HEK293 (cell line): ENCODE measurements at regions not wholly inside any gene's neighbourhood (a gene's known extent, or its start where the extent isn't known, plus 50 kb on each side); places are given as distances from the start of the nearest gene placed in this dataset.

Experiments
- CTCF ChIA-PET: fragments of 350-600 bp; formaldehyde crosslinking; extraction: SDS; loops from one replicate; lab custom pipeline; 2021; ENCODE audit warnings: antibody characterized with exemption; lab: Yijun Ruan, JAX
- POLR2A ChIA-PET: fragments of 300-600 bp; formaldehyde crosslinking; extraction: SDS; loops from one replicate; lab custom pipeline; 2020; ENCODE audit warnings: antibody characterized with exemption, inconsistent platforms; lab: Yijun Ruan, JAX
- H3K27ac ChIP-seq: fragments of 200-500 bp; sonication (Bioruptor generic); 2 replicates; pipeline ENCODE4 v1.5.1; 2014; ENCODE audit warnings: low read depth, low read length, control low read depth, inconsistent platforms; ENCODE audit errors: extremely low read depth
- H3K36me3 ChIP-seq, 2 experiments: fragments of 200-500 bp in 1 of 2; sonication (Bioruptor generic) in 1 of 2; 1 replicate in 1 of 2; 2 replicates in 1 of 2; pipeline ENCODE4 v1.5.1; 2014 to 2017; ENCODE audit warnings: inconsistent platforms in 2 of 2, low read length in 2 of 2; ENCODE audit not compliant: control insufficient read depth in 2 of 2, insufficient read depth in 1 of 2
- H3K4me1 ChIP-seq: fragments of 200-500 bp; sonication (Bioruptor generic); 2 replicates; pipeline ENCODE4 v1.5.1; 2014; ENCODE audit warnings: mild to moderate bottlenecking, low read length, inconsistent platforms; ENCODE audit not compliant: control insufficient read depth, insufficient read depth
- H3K4me3 ChIP-seq: 2 replicates; pipeline ENCODE4 v1.5.1; 2011; ENCODE audit warnings: low read depth, mild to moderate bottlenecking, control low read depth, low read length, moderate library complexity
- H3K9me3 ChIP-seq: fragments of 200-500 bp; sonication (Bioruptor generic); 2 replicates; pipeline ENCODE4 v1.5.1; 2014; ENCODE audit warnings: low read depth, low read length, inconsistent platforms; ENCODE audit not compliant: control insufficient read depth, insufficient read depth
- FEZF1 ChIP-seq: fragments of 450-650 bp; formaldehyde crosslinking; IDR thresholded peaks from 2 replicates; pipeline ENCODE4 v1.5.1; 2016; ENCODE audit warnings: missing biosample characterization, missing genetic modification characterization
- HOXA7 ChIP-seq: sonication (generic); formaldehyde crosslinking; IDR thresholded peaks from 2 replicates; pipeline ENCODE4 v1.8.1; 2022; ENCODE audit warnings: missing genetic modification reagents, borderline replicate concordance
- KLF1 ChIP-seq: fragments of 450-650 bp; formaldehyde crosslinking; IDR thresholded peaks from 2 replicates; pipeline ENCODE4 v1.5.1; 2016; ENCODE audit warnings: missing biosample characterization, missing genetic modification characterization
- OVOL3 ChIP-seq: fragments of 450-650 bp; formaldehyde crosslinking; IDR thresholded peaks from 2 replicates; pipeline ENCODE4 v1.5.1; 2016; ENCODE audit warnings: missing biosample characterization, missing genetic modification characterization
- PRDM4 ChIP-seq: fragments of 450-650 bp; formaldehyde crosslinking; IDR thresholded peaks from 2 replicates; pipeline ENCODE4 v1.5.1; 2017; ENCODE audit warnings: missing biosample characterization, missing genetic modification characterization
- SCRT1 ChIP-seq: fragments of 450-650 bp; formaldehyde crosslinking; IDR thresholded peaks from 2 replicates; pipeline ENCODE4 v1.5.1; 2016; ENCODE audit warnings: missing biosample characterization, missing genetic modification characterization, borderline replicate concordance
- SCRT2 ChIP-seq: fragments of 450-650 bp; formaldehyde crosslinking; IDR thresholded peaks from 2 replicates; pipeline ENCODE4 v1.5.1; 2016; ENCODE audit warnings: missing biosample characterization, missing genetic modification characterization
- SP2 ChIP-seq: fragments of 450-650 bp; formaldehyde crosslinking; IDR thresholded peaks from 2 replicates; pipeline ENCODE4 v1.5.1; 2016; ENCODE audit warnings: missing biosample characterization, missing genetic modification characterization
- SP7 ChIP-seq: fragments of 450-650 bp; formaldehyde crosslinking; IDR thresholded peaks from 2 replicates; pipeline ENCODE4 v1.5.1; 2016; ENCODE audit warnings: missing biosample characterization, missing genetic modification characterization
- ZBTB44 ChIP-seq: fragments of 450-650 bp; IDR thresholded peaks from 2 replicates; pipeline ENCODE4 v1.5.1; 2018; ENCODE audit warnings: missing biosample characterization, mild to moderate bottlenecking, missing genetic modification characterization
- ZFP41 ChIP-seq: fragments of 450-650 bp; formaldehyde crosslinking; IDR thresholded peaks from 2 replicates; pipeline ENCODE4 v1.5.1; 2016; ENCODE audit warnings: missing biosample characterization, missing genetic modification characterization, borderline replicate concordance
- ZNF133 ChIP-seq: fragments of 450-650 bp; formaldehyde crosslinking; IDR thresholded peaks from 2 replicates; pipeline ENCODE4 v1.5.1; 2016; ENCODE audit warnings: missing biosample characterization, missing genetic modification characterization
- ZNF138 ChIP-seq: fragments of 450-650 bp; formaldehyde crosslinking; IDR thresholded peaks from 2 replicates; pipeline ENCODE4 v1.5.1; 2016; ENCODE audit warnings: missing biosample characterization, missing genetic modification characterization, borderline replicate concordance
- ZNF146 ChIP-seq: fragments of 450-650 bp; formaldehyde crosslinking; IDR thresholded peaks from 2 replicates; pipeline ENCODE4 v1.5.1; 2016; ENCODE audit warnings: missing biosample characterization, missing genetic modification characterization
- ZNF341 ChIP-seq: fragments of 450-650 bp; formaldehyde crosslinking; IDR thresholded peaks from 2 replicates; pipeline ENCODE4; 2016; ENCODE audit warnings: low read depth, missing biosample characterization, missing genetic modification characterization
- ZNF391 ChIP-seq: fragments of 450-650 bp; formaldehyde crosslinking; IDR thresholded peaks from 2 replicates; pipeline ENCODE4 v1.5.1; 2016; ENCODE audit warnings: low read depth, missing biosample characterization, missing genetic modification characterization, borderline replicate concordance
- ZNF426 ChIP-seq: fragments of 450-650 bp; formaldehyde crosslinking; IDR thresholded peaks from 2 replicates; pipeline ENCODE4 v1.5.1; 2017; ENCODE audit warnings: missing biosample characterization, missing genetic modification characterization, mild to moderate bottlenecking, inconsistent platforms, moderate library complexity
- ZNF521 ChIP-seq: fragments of 450-650 bp; formaldehyde crosslinking; IDR thresholded peaks from 2 replicates; pipeline ENCODE4 v1.5.1; 2017; ENCODE audit warnings: missing biosample characterization, mild to moderate bottlenecking, missing genetic modification characterization
- ZNF660 ChIP-seq: fragments of 450-650 bp; IDR thresholded peaks from 2 replicates; pipeline ENCODE4 v1.5.1; 2018; ENCODE audit warnings: missing biosample characterization, mild to moderate bottlenecking, missing genetic modification characterization
- ZNF677 ChIP-seq: fragments of 450-650 bp; IDR thresholded peaks from 2 replicates; pipeline ENCODE4 v1.5.0; 2018; ENCODE audit warnings: missing biosample characterization, mild to moderate bottlenecking, missing genetic modification characterization, moderate library complexity
- TF ChIP-seq, protein P1 (sequence below): fragments of 450-650 bp; formaldehyde crosslinking; IDR thresholded peaks from 2 replicates; pipeline ENCODE4 v1.5.1; 2016; ENCODE audit warnings: missing biosample characterization, missing genetic modification characterization

DNA sequence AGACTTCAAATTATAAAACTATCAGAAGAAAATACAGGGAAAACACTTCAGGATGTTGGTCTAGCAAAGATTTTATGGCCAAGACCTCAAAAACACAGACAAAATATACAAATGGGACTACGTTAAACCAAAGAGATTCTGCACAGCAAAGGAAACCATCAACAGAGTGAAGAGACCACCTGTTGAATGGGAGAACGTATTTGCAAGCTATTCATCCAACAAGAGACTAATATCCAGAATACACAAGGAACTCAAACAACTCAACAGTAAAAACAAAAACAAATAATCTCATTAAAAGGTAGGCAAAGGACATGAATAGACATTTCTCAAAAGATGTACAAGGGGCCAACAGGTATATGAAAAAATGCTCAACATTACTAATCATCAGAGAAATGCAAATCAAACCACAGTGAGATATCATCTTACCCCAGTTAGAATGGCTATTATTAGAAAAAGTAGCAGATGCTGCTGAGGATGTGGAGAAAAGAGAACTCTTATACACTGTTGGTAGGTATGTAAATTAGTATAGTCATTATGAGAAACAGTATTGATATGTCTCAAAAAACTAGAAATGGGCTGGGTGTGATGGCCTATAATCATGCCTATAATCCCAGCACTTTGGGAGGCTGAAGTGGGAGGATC, 112.6 kb downstream of the LRIG2 start:
- no peaks in the 10 kb centered on the region for H3K4me1 ChIP-seq
- H3K4me3 ChIP-seq = no peak overlapping the region
- POLR2A ChIA-PET = no interaction called here
- no peaks in the 10 kb centered on the region for H3K36me3 ChIP-seq
- H3K27ac ChIP-seq = no peak overlapping the region
- TF ChIP-seq SCRT2 (tag by site-specific recombination) (peak; percentile 96), KLF1 (tag by site-specific recombination) (no peak), SCRT1 (tag by site-specific recombination) (peak; percentile 95), ZNF146 (tag by site-specific recombination) (no peak)
- TF ChIP-seq, all 188 proteins: peak for 2
- no peaks in the 10 kb centered on the region for H3K9me3 ChIP-seq
- CTCF ChIA-PET = no interaction called here

DNA sequence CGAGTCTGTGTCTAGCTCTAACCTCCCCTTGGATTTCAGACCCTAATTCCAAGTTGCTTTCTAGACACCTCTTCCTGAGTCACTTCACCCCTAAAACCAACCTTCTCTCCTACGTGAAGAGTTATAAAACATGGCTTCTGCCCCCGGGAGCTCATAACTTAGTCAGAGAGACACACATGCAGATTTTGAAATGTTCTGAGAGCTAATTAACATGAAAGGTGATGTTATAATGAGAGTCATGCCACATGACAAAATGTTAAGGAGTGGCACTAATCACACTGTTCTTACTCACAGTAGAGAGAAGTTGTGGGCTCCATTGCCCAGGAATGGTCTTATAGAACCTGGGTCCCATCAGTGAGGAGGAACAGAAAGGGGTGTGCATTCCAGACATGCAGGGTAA, 117.1 kb downstream of the LRIG2 start:
- TF ChIP-seq SP7 (tag by site-specific recombination) (no peak), ZBTB44 (tag by site-specific recombination) (no peak), OVOL3 (tag by site-specific recombination) (no peak), ZNF677 (tag by site-specific recombination) (no peak), ZNF341 (tag by site-specific recombination) (no peak), SP2 (tag by site-specific recombination) (no peak), ZNF133 (no peak), ZNF391 (tag by site-specific recombination) (no peak), PRDM4 (tag by site-specific recombination) (no peak), ZNF138 (tag by site-specific recombination) (no peak), ZNF426 (tag by site-specific recombination) (no peak), ZNF521 (tag by site-specific recombination) (no peak), ZNF660 (tag by site-specific recombination) (no peak), HOXA7 (CRISPR knock-in tag) (no peak), FEZF1 (tag by site-specific recombination) (no peak), ZFP41 (tag by site-specific recombination) (no peak)
- TF ChIP-seq, protein P1, sequence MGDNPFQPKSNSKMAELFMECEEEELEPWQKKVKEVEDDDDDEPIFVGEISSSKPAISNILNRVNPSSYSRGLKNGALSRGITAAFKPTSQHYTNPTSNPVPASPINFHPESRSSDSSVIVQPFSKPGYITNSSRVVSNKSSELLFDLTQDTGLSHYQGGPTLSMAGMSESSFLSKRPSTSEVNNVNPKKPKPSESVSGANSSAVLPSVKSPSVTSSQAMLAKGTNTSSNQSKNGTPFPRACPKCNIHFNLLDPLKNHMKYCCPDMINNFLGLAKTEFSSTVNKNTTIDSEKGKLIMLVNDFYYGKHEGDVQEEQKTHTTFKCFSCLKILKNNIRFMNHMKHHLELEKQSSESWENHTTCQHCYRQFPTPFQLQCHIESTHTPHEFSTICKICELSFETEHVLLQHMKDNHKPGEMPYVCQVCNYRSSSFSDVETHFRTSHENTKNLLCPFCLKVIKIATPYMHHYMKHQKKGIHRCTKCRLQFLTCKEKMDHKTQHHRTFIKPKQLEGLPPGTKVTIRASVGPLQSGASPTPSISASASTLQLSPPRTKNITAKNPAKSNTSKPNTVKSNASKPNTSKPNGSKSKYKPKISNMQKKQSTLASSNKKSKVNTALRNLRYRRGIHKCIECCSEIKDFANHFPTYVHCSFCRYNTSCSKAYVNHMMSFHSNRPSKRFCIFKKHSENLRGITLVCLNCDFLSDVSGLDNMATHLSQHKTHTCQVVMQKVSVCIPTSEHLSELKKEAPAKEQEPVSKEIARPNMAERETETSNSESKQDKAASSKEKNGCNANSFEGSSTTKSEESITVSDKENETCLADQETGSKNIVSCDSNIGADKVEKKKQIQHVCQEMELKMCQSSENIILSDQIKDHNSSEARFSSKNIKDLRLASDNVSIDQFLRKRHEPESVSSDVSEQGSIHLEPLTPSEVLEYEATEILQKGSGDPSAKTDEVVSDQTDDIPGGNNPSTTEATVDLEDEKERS (tag by site-specific recombination) = no peak
- Histone ChIP-seq H3K36me3 (no peaks in the 10 kb centered on the region), H3K9me3 (no peaks in the 10 kb centered on the region), H3K4me3 (no peak overlapping the region), H3K4me1 (no peaks in the 10 kb centered on the region), H3K27ac (no peak overlapping the region)
- POLR2A ChIA-PET = no interaction called here
- CTCF ChIA-PET = no interaction called here
